ENCODE measurements at regions not wholly inside any gene's neighbourhood (a gene's known extent, or its start where the extent isn't known, plus 50 kb on each side); places are given as distances from the start of the nearest gene placed in this dataset.

DNA sequence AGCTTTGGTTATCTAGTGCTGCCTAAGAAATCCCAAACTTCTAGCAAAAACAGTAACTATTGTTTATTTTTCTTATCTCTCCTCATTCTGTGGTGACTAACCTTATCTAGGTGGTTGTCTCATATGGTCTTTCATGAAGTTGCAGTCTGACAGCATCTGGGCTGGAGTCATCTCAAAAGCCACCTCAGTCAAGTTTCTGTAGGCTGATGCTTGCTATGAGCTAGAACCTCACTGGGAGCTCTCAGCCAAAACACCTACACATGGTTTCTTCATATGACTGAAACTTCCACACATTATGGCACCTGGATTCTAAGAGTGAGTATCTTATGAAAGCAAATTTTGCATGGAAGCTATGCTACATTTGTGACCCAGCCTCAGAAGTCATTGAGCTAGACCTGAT is 596.4 kb upstream of the VRK2 start:
- no peak overlapping the region for H3K27ac ChIP-seq
- H3K9ac ChIP-seq (ENCODE audit: insufficient read length), result no peak overlapping the region
- no peak for DNase-seq (ENCODE audit: low read depth, low spot score)
- H3K9me3 ChIP-seq (ENCODE audit: low read depth, low read length), result no peaks in the 10 kb centered on the region
- no peak for TF ChIP-seq POLR2AphosphoS5 (IDR thresholded peaks at IDR 0.05; ENCODE audit: borderline replicate concordance, low read depth, low read length)
- TF ChIP-seq EZH2 (IDR thresholded peaks at IDR 0.05), result no peak
- no peak for TF ChIP-seq FOXP2 (optimal IDR thresholded peaks at IDR 0.05; ENCODE audit: control extremely low read depth, extremely low read length, insufficient read depth)
- no peaks in the 10 kb centered on the region for H3K36me3 ChIP-seq (ENCODE audit: insufficient read depth, low read length)
- H3K4me3 ChIP-seq, result no peak overlapping the region

- Histone ChIP-seq H3K36me3 (ENCODE audit: insufficient read depth, low read length) (no peaks in the 10 kb centered on the region), H3K4me3 (peak overlapping the region; percentile 42), H3K27ac (no peak overlapping the region), H3K9me3 (ENCODE audit: low read depth, low read length) (no peaks in the 10 kb centered on the region), H3K9ac (ENCODE audit: insufficient read length) (no peak overlapping the region)
- no peak for DNase-seq (ENCODE audit: low read depth, low spot score)
- TF ChIP-seq EZH2 (IDR thresholded peaks at IDR 0.05) (no peak), POLR2AphosphoS5 (IDR thresholded peaks at IDR 0.05; ENCODE audit: borderline replicate concordance, low read depth, low read length) (no peak), FOXP2 (optimal IDR thresholded peaks at IDR 0.05; ENCODE audit: control extremely low read depth, extremely low read length, insufficient read depth) (no peak)
Measured at GRCh38 chr2:57452634-57453033, 594.0 kb upstream of the VRK2 start.

DNA sequence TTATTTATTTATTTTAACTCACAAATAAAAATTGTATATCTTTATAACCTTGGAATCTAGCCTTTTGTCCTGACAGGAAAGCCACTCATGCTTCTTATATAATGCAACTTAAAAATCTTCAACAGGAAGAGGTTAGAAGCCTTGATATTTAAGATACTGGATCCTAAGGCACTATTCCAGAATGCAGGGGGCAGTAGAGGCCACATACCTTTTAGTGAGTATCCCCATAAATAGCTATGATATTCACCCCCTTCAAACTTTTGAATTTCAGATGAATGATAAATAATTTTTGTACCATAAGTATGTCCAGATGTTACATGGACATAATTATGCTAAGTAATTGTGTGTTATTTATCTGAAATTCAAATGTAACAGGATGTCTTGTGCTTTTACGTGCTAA is 592.7 kb upstream of the VRK2 start:
- no peak for DNase-seq (ENCODE audit: low read depth, low spot score)
- no peaks in the 10 kb centered on the region for H3K9me3 ChIP-seq (ENCODE audit: low read depth, low read length)

DNA sequence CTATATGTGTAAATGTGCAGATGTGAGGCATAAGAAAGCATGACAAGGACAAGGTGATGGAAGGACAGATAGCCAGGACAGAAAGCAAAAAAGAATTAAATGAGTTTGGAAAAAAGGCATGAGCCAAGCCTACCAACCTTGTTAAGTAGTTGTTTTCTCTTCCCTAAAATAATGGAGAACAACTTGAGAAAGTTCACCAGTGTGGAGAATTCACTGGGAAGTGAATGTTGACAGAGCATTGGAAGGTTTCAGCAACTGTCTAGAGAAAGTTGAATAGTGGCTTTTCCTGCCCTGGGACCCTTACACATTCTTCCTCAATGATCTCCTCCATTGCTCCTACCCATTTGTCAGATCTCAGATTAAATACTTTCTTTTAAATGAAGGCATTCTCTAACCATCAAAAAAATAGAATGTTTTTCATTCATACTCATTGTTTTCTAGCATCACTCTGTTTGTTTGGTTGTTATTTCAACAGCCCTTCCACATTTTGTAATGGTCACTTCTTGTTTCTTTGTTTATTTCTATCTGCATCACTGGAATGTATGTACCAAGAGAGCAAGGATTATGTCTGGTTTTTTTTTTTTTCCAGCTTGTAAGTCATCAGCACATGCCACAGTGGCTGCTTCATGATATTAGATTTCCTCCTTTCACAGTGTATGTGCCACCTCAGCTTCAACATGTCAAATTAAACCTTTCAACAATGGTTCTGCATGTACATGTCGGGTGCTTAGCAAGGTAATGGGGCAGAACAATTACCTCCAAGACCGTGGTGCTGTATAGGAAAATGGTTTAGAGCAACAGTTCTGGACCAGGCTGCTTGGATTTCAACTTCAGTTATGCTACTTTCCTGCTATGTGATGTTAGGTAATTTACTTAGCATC is 586.0 kb upstream of the VRK2 start:
- no peak overlapping the region for H3K27ac ChIP-seq
- no peaks in the 10 kb centered on the region for H3K36me3 ChIP-seq (ENCODE audit: insufficient read depth, low read length)
- TF ChIP-seq POLR2AphosphoS5 (IDR thresholded peaks at IDR 0.05; ENCODE audit: borderline replicate concordance, low read depth, low read length) (no peak), FOXP2 (optimal IDR thresholded peaks at IDR 0.05; ENCODE audit: control extremely low read depth, extremely low read length, insufficient read depth) (no peak), EZH2 (IDR thresholded peaks at IDR 0.05) (no peak)
- H3K4me3 ChIP-seq, result no peak overlapping the region
- DNase-seq (ENCODE audit: low read depth, low spot score), result no peak
- H3K9me3 ChIP-seq (ENCODE audit: low read depth, low read length), result no peaks in the 10 kb centered on the region
- H3K9ac ChIP-seq (ENCODE audit: insufficient read length), result no peak overlapping the region

More for the DNA sequence above, 592.7 kb upstream of the VRK2 start:
- Histone ChIP-seq H3K4me3 (peak overlapping the region; percentile 56), H3K36me3 (ENCODE audit: insufficient read depth, low read length) (no peaks in the 10 kb centered on the region), H3K9ac (ENCODE audit: insufficient read length) (no peak overlapping the region), H3K27ac (peak overlapping the region; percentile 87)
- TF ChIP-seq EZH2 (IDR thresholded peaks at IDR 0.05), result no peak
- TF ChIP-seq FOXP2 (optimal IDR thresholded peaks at IDR 0.05; ENCODE audit: control extremely low read depth, extremely low read length, insufficient read depth), result no peak
- no peak for TF ChIP-seq POLR2AphosphoS5 (IDR thresholded peaks at IDR 0.05; ENCODE audit: borderline replicate concordance, low read depth, low read length)

DNA sequence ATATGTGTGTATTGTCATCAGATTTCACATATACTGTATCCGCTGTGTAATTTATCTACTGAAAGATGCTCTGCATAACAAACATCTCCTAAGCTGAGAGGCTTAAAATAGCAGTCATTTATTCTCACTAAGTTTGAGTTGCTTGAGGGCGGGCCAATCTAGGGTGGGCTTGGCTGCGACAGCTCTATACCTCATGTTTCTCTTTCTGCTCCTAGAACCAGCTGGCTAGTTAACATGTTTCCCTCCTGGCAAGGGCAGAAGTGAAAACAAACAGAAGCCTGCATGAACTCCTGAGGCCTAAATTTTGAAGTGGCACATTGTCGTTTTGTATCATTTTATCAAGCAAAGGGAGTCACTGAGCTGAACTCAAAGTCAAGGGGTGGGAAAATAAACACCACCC is 585.0 kb upstream of the VRK2 start:
- no peak for DNase-seq (ENCODE audit: low read depth, low spot score)
- TF ChIP-seq EZH2 (IDR thresholded peaks at IDR 0.05) (no peak), FOXP2 (optimal IDR thresholded peaks at IDR 0.05; ENCODE audit: control extremely low read depth, extremely low read length, insufficient read depth) (no peak), POLR2AphosphoS5 (IDR thresholded peaks at IDR 0.05; ENCODE audit: borderline replicate concordance, low read depth, low read length) (no peak)
- Histone ChIP-seq H3K9ac (ENCODE audit: insufficient read length) (no peak overlapping the region), H3K9me3 (ENCODE audit: low read depth, low read length) (no peaks in the 10 kb centered on the region), H3K36me3 (ENCODE audit: insufficient read depth, low read length) (no peaks in the 10 kb centered on the region), H3K4me3 (no peak overlapping the region), H3K27ac (no peak overlapping the region)

DNA sequence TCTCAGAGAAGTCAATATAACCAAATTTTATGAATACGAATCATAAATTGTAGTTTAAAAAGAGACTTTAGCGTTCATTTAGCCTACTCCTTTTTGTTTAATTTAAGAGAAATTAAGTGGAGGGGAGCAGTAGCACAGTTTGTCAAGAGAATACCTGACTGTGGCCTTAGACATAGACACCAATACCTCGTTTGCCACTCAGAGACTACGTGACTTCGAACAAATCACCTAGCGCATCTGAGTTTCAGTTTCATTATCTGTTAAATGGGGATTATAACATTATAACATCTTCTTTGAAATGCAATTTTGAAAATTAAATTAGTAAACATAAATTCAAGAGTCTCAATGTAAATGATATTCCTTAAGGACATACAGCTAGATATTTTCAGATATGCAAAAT is 581.5 kb upstream of the VRK2 start:
- Histone ChIP-seq H3K9ac (ENCODE audit: insufficient read length) (no peak overlapping the region), H3K36me3 (ENCODE audit: insufficient read depth, low read length) (no peaks in the 10 kb centered on the region), H3K9me3 (ENCODE audit: low read depth, low read length) (no peaks in the 10 kb centered on the region), H3K4me3 (no peak overlapping the region), H3K27ac (no peak overlapping the region)
- no peak for TF ChIP-seq POLR2AphosphoS5 (IDR thresholded peaks at IDR 0.05; ENCODE audit: borderline replicate concordance, low read depth, low read length)
- no peak for TF ChIP-seq FOXP2 (optimal IDR thresholded peaks at IDR 0.05; ENCODE audit: control extremely low read depth, extremely low read length, insufficient read depth)
- no peak for TF ChIP-seq EZH2 (IDR thresholded peaks at IDR 0.05)
- DNase-seq (ENCODE audit: low read depth, low spot score), result no peak

DNA sequence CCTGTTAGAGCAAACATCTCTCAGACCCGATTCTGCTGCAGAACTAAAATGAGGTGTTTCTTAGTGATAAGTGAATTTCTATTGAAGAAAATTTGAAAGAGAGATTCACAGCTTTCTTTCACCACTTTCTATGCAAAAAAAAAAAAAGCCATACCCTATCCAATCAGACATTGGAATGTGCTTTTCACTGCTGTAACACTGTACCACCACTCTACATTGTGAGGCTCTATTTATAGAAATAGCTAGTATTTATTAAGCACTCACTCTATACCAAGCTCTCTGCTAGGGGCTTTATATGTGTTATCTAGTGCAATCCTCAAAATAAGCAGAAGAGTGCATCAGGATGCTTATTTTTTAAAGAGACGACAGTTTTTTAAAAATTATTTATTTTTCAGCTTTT is 580.6 kb upstream of the VRK2 start:
- Histone ChIP-seq H3K9ac (ENCODE audit: insufficient read length) (no peak overlapping the region), H3K36me3 (ENCODE audit: insufficient read depth, low read length) (no peaks in the 10 kb centered on the region), H3K9me3 (ENCODE audit: low read depth, low read length) (no peaks in the 10 kb centered on the region), H3K27ac (no peak overlapping the region), H3K4me3 (no peak overlapping the region)
- TF ChIP-seq FOXP2 (optimal IDR thresholded peaks at IDR 0.05; ENCODE audit: control extremely low read depth, extremely low read length, insufficient read depth) (no peak), POLR2AphosphoS5 (IDR thresholded peaks at IDR 0.05; ENCODE audit: borderline replicate concordance, low read depth, low read length) (no peak), EZH2 (IDR thresholded peaks at IDR 0.05) (no peak)
- no peak for DNase-seq (ENCODE audit: low read depth, low spot score)

- no peak overlapping the region for H3K27ac ChIP-seq
- H3K9ac ChIP-seq (ENCODE audit: insufficient read length), result no peak overlapping the region
- no peak for DNase-seq (ENCODE audit: low read depth, low spot score)
- no peaks in the 10 kb centered on the region for H3K36me3 ChIP-seq (ENCODE audit: insufficient read depth, low read length)
- H3K4me3 ChIP-seq, result no peak overlapping the region
- no peak for TF ChIP-seq POLR2AphosphoS5 (IDR thresholded peaks at IDR 0.05; ENCODE audit: borderline replicate concordance, low read depth, low read length)
- H3K9me3 ChIP-seq (ENCODE audit: low read depth, low read length), result no peaks in the 10 kb centered on the region
Measured at GRCh38 chr2:57475391-57475790, 571.2 kb upstream of the VRK2 start.

- Histone ChIP-seq H3K4me3 (no peak overlapping the region), H3K9ac (ENCODE audit: insufficient read length) (no peak overlapping the region), H3K9me3 (ENCODE audit: low read depth, low read length) (no peaks in the 10 kb centered on the region), H3K27ac (no peak overlapping the region), H3K36me3 (ENCODE audit: insufficient read depth, low read length) (no peaks in the 10 kb centered on the region)
- no peak for TF ChIP-seq POLR2AphosphoS5 (IDR thresholded peaks at IDR 0.05; ENCODE audit: borderline replicate concordance, low read depth, low read length)
- no peak for TF ChIP-seq EZH2 (IDR thresholded peaks at IDR 0.05)
- no peak for TF ChIP-seq FOXP2 (optimal IDR thresholded peaks at IDR 0.05; ENCODE audit: control extremely low read depth, extremely low read length, insufficient read depth)
- DNase-seq (ENCODE audit: low read depth, low spot score), result no peak
Measured at GRCh38 chr2:57479981-57480380, 566.6 kb upstream of the VRK2 start.
